ENCODE measurements at regions not wholly inside any gene's neighbourhood (a gene's known extent, or its start where the extent isn't known, plus 50 kb on each side); places are given as distances from the start of the nearest gene placed in this dataset.

DNA sequence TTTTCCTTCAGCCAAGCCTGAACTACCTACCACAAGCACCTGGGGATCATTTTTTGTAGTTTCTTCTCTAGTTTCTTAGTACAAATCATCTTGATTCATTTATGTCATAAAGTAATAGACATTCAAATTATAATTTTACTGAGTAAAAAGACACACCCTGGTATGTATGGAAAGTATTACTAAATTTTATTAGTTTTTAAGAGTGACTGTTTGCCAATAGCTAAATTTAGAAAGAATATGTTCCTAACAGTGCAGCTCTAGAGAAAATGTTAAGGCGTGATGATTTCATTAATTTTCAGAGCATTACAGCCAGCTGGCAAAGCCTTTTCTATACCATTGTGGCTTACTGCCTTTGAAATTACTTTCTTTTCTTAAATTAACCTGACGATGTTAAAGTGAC lies 612.0 kb upstream of the KCNMB2 start:
- DNase-seq: no peak
- intact Hi-C loops (cut with micrococcal nuclease; ENCODE audit: unreplicated experiment): no loop called here
- Mint-ChIP-seq H3K27me3 (ENCODE audit: unreplicated experiment) (no peaks in the 10 kb centered on the region), H3K4me1 (ENCODE audit: low read depth, unreplicated experiment) (peaks cover 20% of the 10 kb centered on the region), H3K9me3 (ENCODE audit: low read depth, unreplicated experiment) (peaks cover 5% of the 10 kb centered on the region), H3K36me3 (ENCODE audit: insufficient read depth, unreplicated experiment) (peaks cover 7% of the 10 kb centered on the region), H3K4me3 (ENCODE audit: low read depth, unreplicated experiment) (no peak overlapping the region), H3K27ac (ENCODE audit: unreplicated experiment) (no peak overlapping the region)
- CTCF ChIA-PET: no interaction called here
- TF ChIP-seq, protein P1, sequence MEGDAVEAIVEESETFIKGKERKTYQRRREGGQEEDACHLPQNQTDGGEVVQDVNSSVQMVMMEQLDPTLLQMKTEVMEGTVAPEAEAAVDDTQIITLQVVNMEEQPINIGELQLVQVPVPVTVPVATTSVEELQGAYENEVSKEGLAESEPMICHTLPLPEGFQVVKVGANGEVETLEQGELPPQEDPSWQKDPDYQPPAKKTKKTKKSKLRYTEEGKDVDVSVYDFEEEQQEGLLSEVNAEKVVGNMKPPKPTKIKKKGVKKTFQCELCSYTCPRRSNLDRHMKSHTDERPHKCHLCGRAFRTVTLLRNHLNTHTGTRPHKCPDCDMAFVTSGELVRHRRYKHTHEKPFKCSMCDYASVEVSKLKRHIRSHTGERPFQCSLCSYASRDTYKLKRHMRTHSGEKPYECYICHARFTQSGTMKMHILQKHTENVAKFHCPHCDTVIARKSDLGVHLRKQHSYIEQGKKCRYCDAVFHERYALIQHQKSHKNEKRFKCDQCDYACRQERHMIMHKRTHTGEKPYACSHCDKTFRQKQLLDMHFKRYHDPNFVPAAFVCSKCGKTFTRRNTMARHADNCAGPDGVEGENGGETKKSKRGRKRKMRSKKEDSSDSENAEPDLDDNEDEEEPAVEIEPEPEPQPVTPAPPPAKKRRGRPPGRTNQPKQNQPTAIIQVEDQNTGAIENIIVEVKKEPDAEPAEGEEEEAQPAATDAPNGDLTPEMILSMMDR (IDR thresholded peaks at IDR 0.05; ENCODE audit: unreplicated experiment): no peak
- no TSS peak for BruUV-seq (replicated peaks)

DNA sequence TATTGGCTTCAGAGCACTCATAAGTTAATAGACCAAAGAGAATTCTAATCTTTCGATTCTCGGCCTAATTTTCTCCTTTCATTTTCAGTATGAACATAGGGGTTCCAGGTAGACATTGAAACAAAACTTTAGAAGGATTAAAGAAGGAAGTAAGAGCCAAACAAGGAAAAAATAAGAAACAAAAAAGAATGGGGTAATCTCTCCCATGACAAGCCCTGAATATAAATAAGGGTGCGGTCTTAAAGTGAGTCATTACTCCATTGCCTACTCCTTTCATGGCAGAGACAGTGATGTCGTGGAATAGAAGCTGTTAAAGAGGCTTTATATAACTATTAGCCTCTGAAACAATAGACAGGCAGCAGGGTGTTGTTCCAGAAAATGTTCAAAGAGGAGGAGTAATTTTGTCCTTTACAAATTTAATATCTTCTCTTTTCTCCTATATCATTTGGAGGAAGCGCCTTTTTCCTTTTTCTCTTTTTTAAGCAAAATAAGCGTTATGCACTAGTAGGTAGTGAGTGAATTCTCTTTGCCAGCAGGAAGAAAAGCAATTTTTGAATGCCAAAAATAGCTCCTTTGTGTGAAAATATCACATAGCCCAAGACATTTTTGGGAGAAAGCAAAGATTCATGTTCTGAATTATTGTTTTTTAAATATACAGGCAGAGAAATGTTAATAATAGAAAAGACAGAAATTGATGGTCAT lies 607.9 kb upstream of the KCNMB2 start:
- peak; percentile 21 for DNase-seq
- TF ChIP-seq, protein P1 (IDR thresholded peaks at IDR 0.05; ENCODE audit: unreplicated experiment): no peak
- intact Hi-C loops (cut with micrococcal nuclease; ENCODE audit: unreplicated experiment): loop anchor here (2.0 kb wide), 2 partner anchors 48 to 102 kb away; no protein-coding TSS in a partner anchor
- Mint-ChIP-seq H3K4me3 (ENCODE audit: low read depth, unreplicated experiment) (peak overlapping the region; percentile 8), H3K27ac (ENCODE audit: unreplicated experiment) (peak overlapping the region; percentile 76), H3K9me3 (ENCODE audit: low read depth, unreplicated experiment) (peaks cover 12% of the 10 kb centered on the region), H3K4me1 (ENCODE audit: low read depth, unreplicated experiment) (peaks cover 47% of the 10 kb centered on the region), H3K27me3 (ENCODE audit: unreplicated experiment) (no peaks in the 10 kb centered on the region), H3K36me3 (ENCODE audit: insufficient read depth, unreplicated experiment) (peaks cover 7% of the 10 kb centered on the region)
- CTCF ChIA-PET: interaction anchor here (1.1 kb wide), 1 partner anchor 22 kb away, joined by 3 read pairs; no protein-coding TSS in a partner anchor
- TSS peak; percentile 97 for BruUV-seq (replicated peaks)

DNA sequence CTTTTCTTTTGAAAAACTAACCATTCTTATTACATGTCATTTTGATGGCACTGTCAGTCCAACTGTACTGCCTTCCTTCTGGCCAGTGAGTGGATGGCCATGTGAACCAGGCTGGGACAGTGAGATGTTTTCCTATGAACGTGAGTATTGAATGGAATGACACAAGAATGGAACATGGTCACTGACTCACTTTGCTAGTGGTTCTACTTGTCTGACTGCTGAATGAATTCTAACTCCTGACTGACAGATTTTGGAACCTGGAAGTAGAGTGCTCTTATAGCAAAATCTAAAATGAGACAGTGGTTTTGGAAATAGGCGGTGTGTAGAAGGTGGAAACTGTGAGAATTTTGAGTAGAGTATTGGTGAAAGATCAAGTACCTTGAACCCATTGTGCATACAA lies 606.9 kb upstream of the KCNMB2 start:
- peak overlapping the region; percentile 76 for H3K27ac Mint-ChIP-seq (ENCODE audit: unreplicated experiment)
- CTCF ChIA-PET: interaction anchor here (0.6 kb wide), 1 partner anchor 863 kb away, joined by 4 read pairs; no protein-coding TSS in a partner anchor
- no peaks in the 10 kb centered on the region for H3K27me3 Mint-ChIP-seq (ENCODE audit: unreplicated experiment)
- no TSS peak for BruUV-seq (replicated peaks)
- no peak overlapping the region for H3K4me3 Mint-ChIP-seq (ENCODE audit: low read depth, unreplicated experiment)
- H3K4me1 Mint-ChIP-seq (ENCODE audit: low read depth, unreplicated experiment): peaks cover 52% of the 10 kb centered on the region
- peaks cover 7% of the 10 kb centered on the region for H3K36me3 Mint-ChIP-seq (ENCODE audit: insufficient read depth, unreplicated experiment)
- H3K9me3 Mint-ChIP-seq (ENCODE audit: low read depth, unreplicated experiment): peaks cover 12% of the 10 kb centered on the region
- DNase-seq: peak; percentile 16
- TF ChIP-seq, protein P1 (IDR thresholded peaks at IDR 0.05; ENCODE audit: unreplicated experiment): no peak
- intact Hi-C loops (cut with micrococcal nuclease; ENCODE audit: unreplicated experiment): loop anchor here (2.0 kb wide), 2 partner anchors 47 to 103 kb away; no protein-coding TSS in a partner anchor

DNA sequence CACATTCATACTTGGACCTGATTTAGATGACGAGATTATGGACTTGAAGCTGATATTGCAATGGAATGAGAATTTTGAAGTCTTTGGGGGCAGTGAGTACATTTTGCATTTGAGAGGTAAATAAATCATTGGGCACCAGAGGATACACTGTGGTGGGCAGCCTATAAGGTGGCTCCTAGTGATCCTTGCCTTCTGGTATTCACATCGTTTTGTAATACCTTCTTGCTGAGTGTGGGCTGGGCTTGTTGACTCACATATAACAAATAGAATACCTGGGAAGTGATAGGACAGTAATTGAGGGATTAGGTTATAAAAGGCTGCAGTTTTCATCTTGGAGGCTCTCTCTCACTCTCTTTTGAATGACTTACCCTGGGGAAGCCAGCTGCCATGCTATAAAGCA lies 605.5 kb upstream of the KCNMB2 start:
- CTCF ChIA-PET: interaction anchor here (0.9 kb wide), 1 partner anchor 24 kb away, joined by 3 read pairs; no protein-coding TSS in a partner anchor
- H3K4me1 Mint-ChIP-seq (ENCODE audit: low read depth, unreplicated experiment): peaks cover 67% of the 10 kb centered on the region

More for the DNA sequence above, 605.5 kb upstream of the KCNMB2 start:
- Mint-ChIP-seq H3K4me3 (ENCODE audit: low read depth, unreplicated experiment) (no peak overlapping the region), H3K27me3 (ENCODE audit: unreplicated experiment) (no peaks in the 10 kb centered on the region), H3K9me3 (ENCODE audit: low read depth, unreplicated experiment) (peaks cover 9% of the 10 kb centered on the region), H3K27ac (ENCODE audit: unreplicated experiment) (no peak overlapping the region), H3K36me3 (ENCODE audit: insufficient read depth, unreplicated experiment) (peaks cover 7% of the 10 kb centered on the region)
- no peak for DNase-seq
- no TSS peak for BruUV-seq (replicated peaks)
- TF ChIP-seq, protein P1 (IDR thresholded peaks at IDR 0.05; ENCODE audit: unreplicated experiment): no peak
- intact Hi-C loops (cut with micrococcal nuclease; ENCODE audit: unreplicated experiment): no loop called here

Measured in Calu3 (cell line).